ENCODE measurements at regions not wholly inside any gene's neighbourhood (a gene's known extent, or its start where the extent isn't known, plus 50 kb on each side); places are given as distances from the start of the nearest gene placed in this dataset.

- no peak for DNase-seq (ENCODE audit: low read depth, low spot score)
- dilution Hi-C loops (cut with MboI; ENCODE audit: extremely low pct_ligation_motif_present, low sequenced_read_pairs): no loop called here
- Histone ChIP-seq H3K9ac (ENCODE audit: control insufficient read depth, extremely low read depth, insufficient read depth, low read length) (no peak overlapping the region), H3K79me2 (ENCODE audit: control insufficient read depth, insufficient read depth, low read length) (no peaks in the 10 kb centered on the region), H2AFZ (ENCODE audit: control insufficient read depth, low read length) (no peak overlapping the region), H3K27ac (ENCODE audit: control insufficient read depth, insufficient read depth, low read length) (no peak overlapping the region), H3K9me1 (ENCODE audit: control insufficient read depth, extremely low read depth, insufficient read depth, low read length) (no peaks in the 10 kb centered on the region), H4K20me1 (ENCODE audit: control insufficient read depth, extremely low read depth, insufficient read depth, low read length) (no peaks in the 10 kb centered on the region), H3K36me3 (ENCODE audit: control insufficient read depth in 2 of 2, extremely low read depth in 1 of 2, insufficient read depth in 2 of 2, low read length in 2 of 2) (no peaks in the 10 kb centered on the region), H3K9me3 (ENCODE audit: control insufficient read depth, low read depth, low read length) (no peaks in the 10 kb centered on the region), H3K27me3 (ENCODE audit: control insufficient read depth, extremely low read depth, insufficient read depth, low read length) (no peaks in the 10 kb centered on the region), H3K4me3 (ENCODE audit: control insufficient read depth in 2 of 3, extremely low read depth in 1 of 3, insufficient read depth in 2 of 3, low read depth in 1 of 3, low read length in 3 of 3) (no peak overlapping the region), H3K4me1 (ENCODE audit: control insufficient read depth, extremely low read depth, insufficient read depth, low read length) (peaks cover 5% of the 10 kb centered on the region), H3K4me2 (ENCODE audit: control insufficient read depth, extremely low read depth, insufficient read depth, low read depth, low read length) (no peak overlapping the region)
- TF ChIP-seq EZH2 (IDR thresholded peaks at IDR 0.05; ENCODE audit: low read length) (no peak), CTCF (optimal IDR thresholded peaks at IDR 0.05 in 1 of 3, IDR thresholded peaks at IDR 0.05 in 1 of 3, conservative IDR thresholded peaks at IDR 0.05 in 1 of 3; ENCODE audit: extremely low read depth in 1 of 3, insufficient read depth in 2 of 3, low read length in 3 of 3) (no peak)
- no peak for FAIRE-seq
Observed at GRCh38 chr5:127998950-127999615, 84.5 kb upstream of the SLC12A2 start.

GRCh38 chr5:127999909-128000308, 83.7 kb upstream of the SLC12A2 start:
- Histone ChIP-seq H3K27me3 (ENCODE audit: control insufficient read depth, extremely low read depth, insufficient read depth, low read length) (no peaks in the 10 kb centered on the region), H3K9me3 (ENCODE audit: control insufficient read depth, low read depth, low read length) (no peaks in the 10 kb centered on the region), H3K79me2 (ENCODE audit: control insufficient read depth, insufficient read depth, low read length) (no peaks in the 10 kb centered on the region), H3K27ac (ENCODE audit: control insufficient read depth, insufficient read depth, low read length) (no peak overlapping the region), H3K9ac (ENCODE audit: control insufficient read depth, extremely low read depth, insufficient read depth, low read length) (no peak overlapping the region), H3K4me1 (ENCODE audit: control insufficient read depth, extremely low read depth, insufficient read depth, low read length) (peaks cover 3% of the 10 kb centered on the region), H3K9me1 (ENCODE audit: control insufficient read depth, extremely low read depth, insufficient read depth, low read length) (no peaks in the 10 kb centered on the region), H3K4me2 (ENCODE audit: control insufficient read depth, extremely low read depth, insufficient read depth, low read depth, low read length) (no peak overlapping the region), H2AFZ (ENCODE audit: control insufficient read depth, low read length) (no peak overlapping the region), H4K20me1 (ENCODE audit: control insufficient read depth, extremely low read depth, insufficient read depth, low read length) (no peaks in the 10 kb centered on the region), H3K36me3 (ENCODE audit: control insufficient read depth in 2 of 2, extremely low read depth in 1 of 2, insufficient read depth in 2 of 2, low read length in 2 of 2) (no peaks in the 10 kb centered on the region), H3K4me3 (ENCODE audit: control insufficient read depth in 2 of 3, extremely low read depth in 1 of 3, insufficient read depth in 2 of 3, low read depth in 1 of 3, low read length in 3 of 3) (no peak overlapping the region)
- TF ChIP-seq CTCF (optimal IDR thresholded peaks at IDR 0.05 in 1 of 3, IDR thresholded peaks at IDR 0.05 in 1 of 3, conservative IDR thresholded peaks at IDR 0.05 in 1 of 3; ENCODE audit: extremely low read depth in 1 of 3, insufficient read depth in 2 of 3, low read length in 3 of 3) (no peak), EZH2 (IDR thresholded peaks at IDR 0.05; ENCODE audit: low read length) (no peak)
- dilution Hi-C loops (cut with MboI; ENCODE audit: extremely low pct_ligation_motif_present, low sequenced_read_pairs): no loop called here
- DNase-seq (ENCODE audit: low read depth, low spot score) (no peak), FAIRE-seq (no peak)
